Retinal pigment epithelial cell (primary cell): ENCODE measurements at regions not wholly inside any gene's neighbourhood (a gene's known extent, or its start where the extent isn't known, plus 50 kb on each side); places are given as distances from the start of the nearest gene placed in this dataset.

Source experiments
- DNase-seq: peaks from one replicate; pipeline ENCODE4 v3.0.0-alpha.2; 2010; ENCODE audit warnings: low read depth
- H3K4me3 ChIP-seq: 2 replicates; pipeline ENCODE4 v1.5.1; 2011; ENCODE audit warnings: mild to moderate bottlenecking, low read length, control low read depth, moderate library complexity
- CTCF ChIP-seq: conservative IDR thresholded peaks from 2 replicates; pipeline ENCODE4 v1.5.1; 2011; ENCODE audit warnings: low read depth, low read length, control low read depth, inconsistent platforms

- TF ChIP-seq CTCF, result no peak
- no peak for DNase-seq
- no peak overlapping the region for H3K4me3 ChIP-seq
Observed at GRCh38 chr22:47976219-47976618, 1213.8 kb downstream of the TBC1D22A start.

GRCh38 chr22:47967831-47968230, 1205.4 kb downstream of the TBC1D22A start:
- no peak for TF ChIP-seq CTCF
- no peak overlapping the region for H3K4me3 ChIP-seq
- DNase-seq, result no peak

- TF ChIP-seq CTCF, result no peak
- no peak overlapping the region for H3K4me3 ChIP-seq
- no peak for DNase-seq
Observed at GRCh38 chr22:47966316-47966715, 1203.9 kb downstream of the TBC1D22A start.

GRCh38 chr22:47965896-47966295, 1203.4 kb downstream of the TBC1D22A start:
- TF ChIP-seq CTCF, result no peak
- DNase-seq, result no peak
- no peak overlapping the region for H3K4me3 ChIP-seq

- DNase-seq, result no peak
- TF ChIP-seq CTCF, result no peak
- H3K4me3 ChIP-seq, result no peak overlapping the region
Observed at GRCh38 chr22:47965066-47965465, 1202.6 kb downstream of the TBC1D22A start.

GRCh38 chr22:47963660-47964059, 1201.2 kb downstream of the TBC1D22A start:
- TF ChIP-seq CTCF, result no peak
- no peak for DNase-seq
- no peak overlapping the region for H3K4me3 ChIP-seq

GRCh38 chr22:47957649-47958048, 1195.2 kb downstream of the TBC1D22A start:
- no peak overlapping the region for H3K4me3 ChIP-seq
- no peak for TF ChIP-seq CTCF
- DNase-seq, result no peak
